ENCODE measurements at regions not wholly inside any gene's neighbourhood (a gene's known extent, or its start where the extent isn't known, plus 50 kb on each side); places are given as distances from the start of the nearest gene placed in this dataset.
"Not testable (repeated sequence)": the region's sequence is repeated elsewhere in the genome, so short reads cannot be mapped to it uniquely, and the experiment has no call there.

DNA sequence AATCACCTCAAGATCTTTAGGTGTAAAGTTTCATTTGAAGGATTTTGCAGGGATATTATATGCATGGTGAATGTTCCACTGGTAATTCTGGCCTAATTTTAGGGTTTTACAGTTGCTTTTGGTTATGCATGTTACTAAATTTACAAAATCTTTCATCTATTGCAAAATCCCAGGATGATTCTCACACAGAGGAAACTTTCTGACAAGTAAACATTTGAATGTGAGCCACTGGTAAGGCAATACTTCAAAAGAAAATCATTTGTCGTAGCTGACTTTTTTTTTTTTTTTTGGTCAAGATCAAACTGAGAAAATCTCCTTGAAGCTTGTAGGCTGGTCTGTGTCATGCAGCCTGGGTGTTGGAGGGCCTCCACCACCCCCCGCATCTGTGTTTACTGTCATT is 141.9 kb upstream of the EXOC2 start:
- DNase-seq, result no peak

DNA sequence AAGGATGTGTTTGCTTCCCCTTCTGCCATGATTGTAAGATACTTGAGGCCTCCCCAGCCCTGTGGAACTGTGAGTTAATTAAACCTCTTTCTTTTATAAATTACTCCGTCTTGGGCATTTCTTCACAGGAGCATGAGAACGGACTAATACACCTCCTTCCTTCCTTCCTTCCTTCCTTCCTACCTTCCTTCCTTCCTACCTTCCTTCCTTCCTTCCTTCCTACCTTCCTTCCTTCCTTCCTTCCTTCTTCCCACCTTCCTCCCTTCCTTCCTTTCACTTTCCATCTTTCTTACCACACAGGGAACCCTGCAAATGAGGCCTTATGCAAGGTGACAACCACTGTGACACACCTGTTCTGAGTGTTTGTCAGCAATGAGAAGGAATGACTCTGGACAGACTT is 141.3 kb upstream of the EXOC2 start:
- DNase-seq, result no peak

DNA sequence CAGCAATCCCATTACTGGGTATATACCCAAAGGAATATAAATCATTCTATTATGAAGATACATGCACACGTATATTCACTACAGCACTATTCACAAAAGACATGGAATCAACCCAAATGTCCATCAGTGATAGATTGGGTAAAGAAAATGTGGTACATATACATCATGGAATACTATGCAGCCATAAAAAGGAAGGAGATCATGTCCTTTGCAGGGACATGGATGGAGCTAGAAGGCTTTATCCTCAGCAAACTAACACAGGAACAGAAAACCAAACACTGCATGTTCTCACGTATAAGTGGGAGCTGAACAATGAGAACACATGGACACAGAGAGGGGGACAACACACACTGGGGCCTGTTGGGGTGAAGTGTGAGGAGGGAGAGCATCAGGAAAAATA is 139.9 kb upstream of the EXOC2 start:
- DNase-seq, result not testable (repeated sequence)

DNA sequence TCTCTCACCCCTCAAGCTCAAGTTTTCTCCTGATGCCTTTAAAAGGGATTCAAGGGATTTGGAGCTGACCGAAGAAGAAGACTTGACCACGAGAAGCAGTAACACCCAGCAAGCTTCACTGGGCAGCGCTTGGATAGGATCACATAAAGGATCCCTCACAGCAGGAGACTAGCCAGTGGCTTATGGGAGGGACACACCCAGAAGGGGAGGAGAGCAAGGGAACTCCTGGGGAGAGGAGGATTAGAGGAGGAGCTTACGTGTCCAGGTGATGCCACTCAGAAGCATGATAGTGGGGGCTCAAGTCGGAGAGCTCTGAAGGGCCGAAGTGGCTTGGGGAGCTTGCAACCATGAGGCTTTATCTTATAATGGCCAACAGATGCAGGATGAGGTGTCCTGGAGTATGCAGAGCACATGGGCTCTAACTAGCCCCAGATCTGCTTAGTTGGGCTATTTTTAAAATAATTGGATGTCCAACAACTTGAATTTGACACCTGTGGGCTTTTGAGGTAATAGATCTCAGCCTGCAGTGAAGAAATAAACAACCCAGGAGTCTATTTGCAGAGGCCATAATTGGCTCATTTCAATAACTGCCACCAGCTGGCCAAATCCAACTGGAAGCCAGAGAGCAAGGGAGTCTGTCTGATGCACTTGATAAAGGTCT is 137.9 kb upstream of the EXOC2 start:
- no peak for DNase-seq

DNA sequence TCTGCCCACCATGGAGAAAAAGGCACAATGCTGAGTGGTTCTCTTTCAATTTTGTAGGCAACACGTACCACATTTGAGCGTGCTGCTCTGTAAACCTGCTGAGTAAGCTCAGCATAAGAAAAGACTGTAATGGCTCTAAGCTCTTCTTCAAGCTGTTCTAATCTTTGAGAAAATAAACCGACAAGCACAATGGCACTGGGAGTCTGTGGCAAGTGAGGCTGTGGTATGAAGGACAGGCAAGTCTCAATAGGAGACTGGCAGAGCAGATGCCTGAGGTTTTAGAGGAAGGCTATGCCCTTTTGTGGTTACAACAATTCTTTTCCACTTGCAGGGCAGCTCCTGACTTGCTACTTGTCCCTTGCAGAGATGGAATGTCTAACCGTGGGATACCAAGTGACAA is 136.7 kb upstream of the EXOC2 start:
- DNase-seq, result no peak

DNA sequence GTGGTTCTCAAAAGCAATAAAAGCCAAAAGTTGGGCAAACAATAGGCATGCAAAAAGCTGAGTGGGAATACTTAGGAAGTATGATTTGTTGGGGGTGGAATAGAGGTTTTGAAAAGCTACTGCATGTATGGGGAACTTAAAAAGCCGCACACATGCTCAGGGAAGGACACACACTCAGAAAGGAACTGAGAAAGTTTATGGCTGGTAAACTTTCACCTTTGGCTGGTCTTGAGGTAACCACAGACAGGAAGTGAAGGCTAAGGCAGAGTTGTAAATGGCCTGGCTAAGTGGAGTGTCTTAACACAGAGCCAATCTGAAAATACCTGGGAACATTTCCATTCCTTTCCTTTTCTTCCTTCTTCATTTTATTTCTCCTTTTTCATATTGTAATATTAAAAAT is 134.5 kb upstream of the EXOC2 start:
- peak; percentile 10 for DNase-seq

DNA sequence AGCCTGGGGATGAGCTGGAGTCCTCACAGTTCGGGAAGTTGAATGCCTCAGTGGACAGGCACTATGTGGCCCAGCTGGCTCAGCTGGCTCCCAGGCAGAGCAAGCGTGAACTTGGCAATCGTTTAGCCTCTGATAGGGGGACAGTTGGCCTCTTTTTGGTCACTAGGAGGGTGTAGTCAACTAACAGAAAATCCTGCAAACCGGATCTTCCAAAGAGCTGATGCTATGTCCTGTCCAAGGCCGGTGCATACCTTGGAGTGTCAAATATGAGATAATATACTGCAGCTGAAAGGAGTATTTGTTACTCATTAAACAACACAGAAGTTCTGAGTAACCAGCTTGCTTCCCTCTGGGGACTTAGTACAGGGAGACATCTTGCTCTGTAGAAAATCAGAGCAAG is 126.2 kb upstream of the EXOC2 start:
- no peak for DNase-seq

DNA sequence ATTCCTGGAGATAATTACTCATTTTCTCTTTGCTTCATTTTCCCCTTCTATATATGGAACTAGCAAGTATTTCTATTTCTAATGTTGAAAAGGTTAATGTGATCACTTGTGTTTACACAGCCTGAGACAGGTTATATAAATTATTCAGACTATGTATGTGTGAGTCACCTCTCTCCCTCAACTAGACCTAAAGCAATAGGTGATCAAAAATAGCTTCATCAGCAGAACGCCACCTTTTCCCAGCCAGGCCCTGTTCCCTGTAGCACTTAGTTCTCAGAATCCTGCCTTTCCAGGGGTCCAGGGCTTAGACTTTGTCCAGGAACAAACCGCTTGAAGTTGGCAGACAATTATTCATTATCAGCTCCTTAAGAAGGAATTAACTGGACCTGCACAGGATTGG is 125.3 kb upstream of the EXOC2 start:
- DNase-seq, result no peak

DNA sequence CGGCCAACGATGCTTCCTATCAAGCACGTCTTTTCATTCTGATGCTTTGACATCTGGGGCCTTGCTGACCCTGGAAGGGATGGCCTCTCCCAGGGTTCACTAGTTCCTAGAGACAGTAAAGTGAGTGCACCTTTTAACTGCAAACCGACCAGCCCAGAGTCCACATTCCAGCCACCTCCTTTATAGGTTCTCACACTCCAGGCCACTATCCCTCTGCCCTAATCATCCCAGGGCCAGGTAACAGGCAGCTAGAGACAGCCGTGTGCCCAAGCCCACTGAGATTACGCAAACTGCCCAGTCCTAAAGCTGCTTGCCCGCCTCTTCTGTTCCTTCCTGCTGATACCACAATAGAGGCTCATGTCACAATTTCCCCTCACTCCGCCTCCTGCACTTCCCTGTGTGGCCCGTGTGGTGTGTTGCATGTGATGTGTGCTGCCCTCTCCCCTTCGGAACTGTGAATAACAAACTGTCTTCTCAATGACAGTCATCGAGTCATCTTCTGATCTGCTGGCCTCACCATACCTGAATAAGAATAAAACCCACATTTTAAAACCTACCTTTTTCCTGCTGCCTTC is 123.7 kb upstream of the EXOC2 start:
- DNase-seq, result peak; percentile 57

DNA sequence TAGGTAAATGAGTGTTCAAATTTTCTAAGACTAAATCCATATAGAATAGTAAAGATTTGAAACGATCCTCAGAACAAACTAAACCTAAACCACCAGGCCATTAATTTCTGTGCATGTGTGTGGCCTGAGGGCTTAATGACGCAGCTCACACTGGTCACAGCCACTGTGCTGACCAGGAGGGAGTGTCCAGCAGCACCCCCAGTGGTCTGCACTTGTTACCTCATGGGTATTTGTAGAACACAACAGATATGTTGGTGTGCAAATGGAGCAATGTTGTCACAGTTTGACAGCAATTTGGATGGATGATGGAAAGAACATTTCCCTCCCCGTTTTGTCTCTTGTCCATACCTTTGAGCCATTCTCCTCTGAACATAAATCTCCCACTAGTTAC is 122.4 kb upstream of the EXOC2 start:
- no peak for DNase-seq

DNA sequence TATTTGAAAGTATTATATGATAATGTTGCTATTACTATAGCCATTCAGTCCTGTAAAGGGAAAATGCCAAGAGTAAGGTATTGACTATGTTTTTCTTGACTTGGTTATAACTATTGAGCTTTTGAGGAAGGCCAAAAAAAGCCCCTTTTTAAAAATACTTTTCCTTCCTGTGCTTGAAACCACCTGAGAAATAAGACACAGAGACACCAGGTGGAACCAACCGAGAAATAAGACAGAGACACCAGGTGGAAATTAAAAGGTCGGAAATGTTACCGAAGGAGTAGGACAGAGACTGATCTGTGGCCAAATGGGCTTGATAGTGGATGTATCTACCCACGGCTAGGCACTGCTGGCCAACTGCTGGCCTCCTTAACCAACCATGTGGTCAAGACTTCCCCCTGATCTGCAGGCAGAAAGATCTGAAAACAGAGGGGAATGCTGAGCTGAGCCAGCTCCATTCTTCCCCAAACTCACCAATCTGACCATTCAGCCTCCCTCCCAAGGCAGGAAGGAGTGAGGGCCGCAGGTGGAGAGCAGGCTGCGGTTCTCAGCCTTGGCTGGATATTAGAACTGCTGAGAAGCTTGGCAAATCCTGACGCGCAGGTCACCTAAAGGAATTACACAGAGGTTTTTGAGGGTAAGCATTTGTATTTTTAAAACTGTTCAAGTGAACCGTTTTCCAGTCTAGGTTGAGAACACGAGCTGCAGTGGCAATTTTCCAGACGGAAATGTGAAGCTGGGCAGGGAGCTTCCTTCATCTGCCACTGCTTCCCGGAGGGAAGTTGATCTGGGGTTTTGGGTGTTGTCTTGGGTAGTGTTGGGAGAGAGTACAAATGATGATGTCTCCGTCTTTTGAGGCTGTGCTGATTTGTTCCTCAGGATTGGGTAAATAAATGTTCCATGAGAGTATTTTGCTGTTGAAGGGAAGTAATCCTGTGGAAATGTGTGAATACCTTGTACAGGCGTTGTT is 121.7 kb upstream of the EXOC2 start:
- no peak for DNase-seq

DNA sequence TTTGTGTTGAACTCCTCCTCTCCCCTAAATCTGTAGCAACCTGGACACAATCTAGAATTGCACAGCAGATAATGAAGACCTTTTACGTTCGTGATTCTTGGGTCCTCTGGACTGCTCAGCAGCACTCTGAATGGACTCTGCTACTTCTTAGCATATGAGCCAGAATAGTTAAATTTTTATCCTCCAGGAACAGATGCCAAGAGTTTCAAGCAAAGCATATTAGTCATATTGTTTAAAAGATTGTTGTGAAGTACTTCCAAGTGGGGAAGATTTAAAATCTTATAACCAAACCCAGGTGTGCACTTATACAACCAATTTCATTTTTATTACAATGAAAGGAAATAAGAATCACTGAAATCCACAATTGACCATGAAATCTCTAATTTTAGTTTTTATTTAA is 118.9 kb upstream of the EXOC2 start:
- no peak for DNase-seq

DNA sequence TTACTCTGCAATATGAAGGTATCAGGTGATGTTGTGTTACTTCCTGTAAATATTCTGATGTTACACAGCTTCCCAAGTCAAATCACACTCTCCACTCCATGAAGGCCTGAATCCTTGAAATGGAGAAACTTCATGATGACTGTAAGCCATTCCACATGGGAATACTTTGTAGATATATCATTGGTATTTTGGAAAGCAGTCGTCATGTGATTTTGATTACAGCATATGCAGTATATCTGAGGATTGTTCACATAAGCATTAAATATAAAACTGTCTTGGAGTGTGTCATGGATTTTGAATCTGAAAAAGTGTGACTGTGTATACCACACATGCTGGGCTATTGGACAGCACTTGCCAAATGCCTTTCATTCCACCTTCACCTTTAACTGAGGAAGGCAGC is 118.3 kb upstream of the EXOC2 start:
- no peak for DNase-seq

DNA sequence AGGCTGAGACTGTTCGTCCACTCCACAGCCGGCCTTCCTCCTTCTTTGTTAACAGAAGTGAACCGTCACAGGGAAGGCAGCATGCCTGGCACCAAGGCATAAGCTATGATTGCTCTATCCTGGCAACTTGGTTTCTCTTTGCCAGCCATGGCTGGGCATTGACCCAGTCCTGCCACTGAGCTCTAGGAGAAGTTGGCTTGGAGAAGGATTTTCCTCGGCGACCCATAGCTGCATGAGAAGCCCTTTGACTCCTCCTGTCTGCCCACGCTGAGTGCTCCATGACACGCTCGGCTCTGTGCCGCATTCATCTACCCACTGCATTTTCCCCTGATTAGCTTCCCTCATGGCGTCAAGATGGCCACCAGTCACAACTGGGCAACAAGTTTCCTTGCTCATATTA is 111.8 kb upstream of the EXOC2 start:
- no peak for DNase-seq

DNA sequence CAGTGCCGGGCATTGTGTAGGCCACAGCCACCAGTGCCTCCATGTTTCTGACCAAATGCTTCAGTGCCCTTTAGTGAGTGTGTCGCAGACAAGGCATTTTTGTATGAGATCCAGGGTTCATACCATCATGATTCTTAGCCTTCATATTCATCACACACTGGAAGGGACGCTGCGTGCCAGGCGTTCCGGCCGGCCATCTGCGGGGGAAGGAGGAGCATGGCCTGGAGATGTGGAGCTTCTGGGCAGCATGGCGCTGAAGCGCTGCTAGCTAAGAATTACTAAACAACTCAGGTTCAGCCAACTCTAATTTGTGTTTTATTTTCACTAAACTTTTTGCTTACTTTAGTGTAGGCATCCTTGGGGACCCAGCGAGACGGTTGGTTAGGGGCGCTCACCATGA is 111.4 kb upstream of the EXOC2 start:
- DNase-seq, result no peak

DNA sequence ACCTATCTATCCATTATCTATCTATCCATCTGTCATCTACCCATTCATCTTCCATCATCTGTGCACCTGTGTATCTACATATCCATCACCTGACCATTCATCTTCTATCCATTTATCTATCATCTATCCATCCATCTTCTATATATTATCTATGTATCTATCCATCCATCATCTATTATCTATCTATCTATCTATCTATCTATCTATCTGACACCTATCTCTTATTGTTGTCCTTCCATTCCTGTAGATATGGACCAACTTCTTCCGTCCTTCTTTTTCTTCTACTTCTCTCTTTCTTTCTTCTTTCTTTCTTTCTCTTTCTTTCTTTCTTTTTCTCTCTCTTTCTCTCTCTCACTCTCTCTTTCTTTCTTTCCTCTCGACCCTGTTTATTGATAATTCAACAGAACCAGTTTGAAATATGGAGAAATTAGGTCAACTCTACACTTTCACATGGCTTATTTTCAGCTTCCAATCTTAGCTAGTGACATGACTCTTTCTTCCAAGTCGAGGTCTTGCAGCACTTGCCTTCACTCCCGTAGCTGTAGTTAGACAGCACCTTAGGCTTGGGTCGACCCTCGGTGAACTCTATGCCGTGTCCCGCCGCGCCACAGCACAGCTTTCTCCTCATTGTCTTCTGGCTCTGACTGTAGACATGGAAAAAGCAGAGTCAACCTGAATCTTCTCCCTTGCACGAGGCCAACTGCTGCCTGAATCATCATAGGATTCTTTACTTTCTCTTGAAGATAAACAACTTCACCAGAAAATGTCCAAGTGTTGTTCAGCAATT is 110.4 kb upstream of the EXOC2 start:
- no peak for DNase-seq

DNA sequence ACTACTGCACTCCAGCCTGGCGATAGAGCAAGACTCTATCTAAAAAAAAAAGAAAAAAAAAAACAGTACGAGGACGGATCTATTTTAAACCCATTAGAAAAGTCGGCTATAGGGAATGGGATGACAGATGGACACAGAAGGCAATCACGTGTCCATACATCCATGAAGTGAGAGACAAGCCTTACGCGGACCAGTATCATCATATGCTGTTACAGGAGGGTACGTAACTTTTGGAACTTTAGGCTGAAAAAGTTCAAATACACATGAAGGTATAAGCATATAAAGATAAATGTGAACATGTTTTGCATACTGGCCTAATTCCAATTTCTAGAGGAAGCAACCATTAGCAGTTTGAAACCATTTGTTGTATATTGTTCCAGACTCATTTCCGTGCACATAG is 109.8 kb upstream of the EXOC2 start:
- DNase-seq, result no peak

DNA sequence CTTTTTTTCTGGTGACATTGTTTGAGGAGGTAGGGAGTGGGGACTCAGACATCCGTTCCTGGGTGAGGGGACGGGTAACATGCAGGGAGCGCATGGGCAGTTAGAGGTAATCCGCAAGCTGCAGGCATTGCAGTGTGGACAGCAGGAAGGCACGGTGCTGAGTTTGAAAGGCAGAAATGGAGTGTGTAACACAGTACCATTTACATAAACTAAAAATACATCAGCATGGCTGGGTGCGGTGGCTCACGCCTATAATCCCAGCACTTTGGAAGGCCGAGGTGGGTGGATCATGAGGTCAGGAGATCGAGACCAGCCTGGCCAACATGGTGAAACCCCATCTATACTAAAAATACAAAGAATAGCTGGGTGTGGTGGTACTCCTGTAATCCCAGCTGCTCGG is 109.3 kb upstream of the EXOC2 start:
- not testable (repeated sequence) for DNase-seq

DNA sequence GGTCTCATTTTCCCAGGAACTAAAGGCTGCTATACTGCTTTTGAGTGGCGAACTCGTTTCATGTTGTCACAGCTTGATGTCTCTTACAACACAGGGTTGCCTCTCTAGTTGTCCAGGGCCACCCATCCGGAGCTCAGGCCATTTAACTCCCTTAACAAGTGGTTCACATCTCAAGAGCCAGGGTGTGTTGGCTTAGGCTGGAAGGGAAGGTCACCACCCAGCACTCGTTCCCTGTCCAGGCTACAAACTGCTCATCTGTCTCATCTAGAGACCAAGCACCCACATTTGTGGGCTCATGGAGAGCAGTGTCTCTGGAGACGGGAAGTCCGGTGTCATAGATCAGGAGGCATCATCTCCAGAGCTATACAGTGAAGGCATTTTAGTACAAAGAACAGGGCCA is 106.8 kb upstream of the EXOC2 start:
- no peak for DNase-seq

DNA sequence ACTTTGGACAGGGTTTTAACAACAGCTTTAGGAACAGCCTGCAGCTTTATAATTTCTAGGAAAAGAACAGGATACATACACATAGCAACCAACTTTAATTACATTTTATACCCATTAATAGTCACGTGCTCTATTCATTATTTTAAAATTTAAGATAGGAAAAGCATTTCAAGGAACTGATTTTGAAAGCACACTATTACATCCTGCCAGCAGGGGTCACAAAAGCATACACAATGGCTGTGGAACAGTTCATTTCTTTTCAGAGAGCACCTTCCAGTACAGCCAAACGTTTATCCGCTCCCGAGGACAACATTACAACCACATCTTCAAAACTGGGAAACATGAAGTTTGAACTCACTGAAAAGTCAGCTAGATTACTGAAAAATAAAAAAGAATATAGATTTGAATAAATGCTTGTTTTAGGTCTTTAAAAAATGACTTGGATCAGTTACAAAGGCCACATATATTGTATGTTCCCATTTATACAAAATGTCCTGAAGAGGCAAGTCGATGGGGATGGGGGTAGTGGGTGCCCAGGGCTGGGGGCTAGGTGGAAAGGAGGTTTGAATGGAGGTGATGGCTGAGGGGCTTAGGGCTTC is 104.6 kb upstream of the EXOC2 start:
- peak; percentile 54 for DNase-seq

DNA sequence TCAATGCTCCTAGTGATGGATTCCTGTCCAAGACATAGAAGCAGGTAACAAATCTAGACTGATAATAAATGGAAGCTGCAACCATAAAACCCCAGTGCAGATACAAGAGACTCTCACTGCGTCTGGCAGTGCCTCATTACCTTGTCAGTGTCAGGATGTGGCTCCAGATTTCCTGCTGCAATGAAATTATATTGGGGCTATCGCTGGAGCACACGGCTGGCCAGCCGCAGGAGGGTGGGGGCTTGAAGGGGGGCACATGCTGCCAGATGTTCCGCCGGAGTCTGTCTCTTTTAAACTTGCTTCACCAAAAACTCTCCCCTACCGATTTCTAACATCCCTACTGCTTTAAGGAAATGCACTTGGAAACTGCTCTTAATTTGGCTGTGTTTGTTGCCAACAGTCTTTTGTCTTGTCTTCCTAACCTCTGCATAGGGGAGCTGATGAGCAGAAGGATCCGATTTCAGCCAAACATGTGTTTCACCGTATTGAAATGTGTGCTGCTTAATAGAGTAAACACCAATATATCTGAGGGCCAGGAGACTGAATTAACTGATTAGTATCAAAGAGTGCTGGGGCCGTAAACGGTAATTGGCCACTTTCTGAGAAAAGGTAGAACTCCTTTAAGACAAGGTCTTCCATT is 102.2 kb upstream of the EXOC2 start:
- DNase-seq, result no peak

DNA sequence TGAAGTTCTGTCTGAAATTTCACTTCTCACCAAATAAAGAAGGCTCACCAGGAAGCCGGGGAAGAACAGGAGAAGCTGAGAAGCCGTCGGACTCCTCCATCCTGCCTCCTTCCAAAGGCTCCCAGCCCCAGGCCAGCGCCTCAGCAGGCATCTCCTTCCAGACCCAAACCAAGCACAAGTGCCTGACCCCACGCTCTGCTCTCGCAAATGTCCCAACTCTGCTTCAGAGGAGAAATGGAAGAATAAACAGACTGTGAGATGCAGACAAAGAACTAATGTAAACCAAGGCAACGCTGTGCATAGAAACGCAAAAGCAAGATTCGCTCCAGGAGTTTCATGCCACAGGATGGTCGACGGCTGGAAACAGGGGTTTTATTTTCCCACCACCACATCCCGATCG is 100.3 kb upstream of the EXOC2 start:
- no peak for DNase-seq

Measured in activated CD4-positive, alpha-beta T cell treated with anti-CD3 and anti-CD28 coated beads, Interleukin-10, Interleukin-2, amounts not matched to agents 100 ng/mL and 50 ng/mL, durations not matched to agents 16 hours and 8 hours (primary cell).